Right atrium auricular region (tissue), 2 donors: ENCODE measurements at regions not wholly inside any gene's neighbourhood (a gene's known extent, or its start where the extent isn't known, plus 50 kb on each side); places are given as distances from the start of the nearest gene placed in this dataset.
"Not testable (repeated sequence)": the region's sequence is repeated elsewhere in the genome, so short reads cannot be mapped to it uniquely, and the experiment has no call there.

ENCODE experiments used
- DNase-seq: peaks from one replicate; pipeline ENCODE4 v3.0.0-alpha.2; 2019; ENCODE audit warnings: low spot score
- H3K27ac ChIP-seq, 2 donors: fragments of 200-600 bp; sonication (generic); 1 replicate in 1 of 2; 2 replicates in 1 of 2; pipeline ENCODE4 v1.5.1; 2016 to 2019
- H3K27me3 ChIP-seq, 2 donors: fragments of 200-600 bp; sonication (generic); one replicate each; pipeline versions ENCODE4 v1.5.1 to v1.6.0; 2017 to 2019
- H3K36me3 ChIP-seq: fragments of 200-600 bp; sonication (generic); one replicate; pipeline ENCODE4 v1.5.1; 2016
- H3K4me1 ChIP-seq, 2 donors: fragments of 200-600 bp; sonication (generic); one replicate each; pipeline versions ENCODE4 v1.5.1 to v1.6.0; 2017 to 2019
- H3K4me3 ChIP-seq, 2 donors: fragments of 200-600 bp; sonication (generic); 1 replicate in 1 of 2; 2 replicates in 1 of 2; pipeline ENCODE4 v1.5.1; 2017 to 2019; ENCODE audit warnings: mild to moderate bottlenecking in 1 of 2, moderate library complexity in 1 of 2
- H3K9me3 ChIP-seq, 2 donors: fragments of 200-600 bp; sonication (generic); one replicate each; pipeline ENCODE4 v1.5.1; 2019
- TF ChIP-seq, protein P1 (sequence below), 2 donors: fragments of 200-600 bp; sonication (generic); IDR thresholded peaks; one replicate each; pipeline ENCODE4 v1.5.1; 2019; ENCODE audit warnings: antibody characterized with exemption in 2 of 2

DNA sequence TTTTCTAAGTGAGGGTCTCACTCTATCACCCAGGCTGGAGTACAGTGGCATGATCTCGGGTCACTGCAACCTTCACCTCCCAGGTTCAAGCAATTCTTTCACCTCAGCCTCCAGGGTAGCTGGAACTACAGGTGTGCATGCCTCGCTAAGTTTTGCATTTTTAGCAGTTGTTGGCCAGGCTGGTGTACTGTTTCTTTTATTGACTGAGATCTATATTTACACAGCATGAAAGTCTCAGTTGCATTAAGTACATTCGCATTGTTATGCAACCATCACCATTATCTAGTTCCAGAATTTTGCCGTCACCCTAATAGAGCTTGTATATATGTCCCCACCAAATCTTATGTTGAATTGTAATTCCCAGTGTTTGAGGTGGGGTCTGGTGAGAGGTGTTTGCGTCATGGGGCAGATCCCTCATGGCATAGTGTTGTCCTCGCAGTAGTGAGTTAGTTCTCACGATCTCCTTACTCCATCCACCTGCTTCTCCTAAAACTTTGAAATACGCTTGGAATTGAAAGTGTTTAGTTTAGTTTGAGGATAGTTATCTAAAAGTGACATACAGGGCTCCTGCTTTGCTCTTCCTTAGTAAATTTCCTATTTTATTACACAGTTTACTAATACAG, 101.3 kb downstream of the SYT15B start:
- H3K4me3 ChIP-seq, H3K4me1 ChIP-seq, H3K27me3 ChIP-seq, H3K36me3 ChIP-seq, H3K27ac ChIP-seq, H3K9me3 ChIP-seq, DNase-seq: not testable (repeated sequence)

DNA sequence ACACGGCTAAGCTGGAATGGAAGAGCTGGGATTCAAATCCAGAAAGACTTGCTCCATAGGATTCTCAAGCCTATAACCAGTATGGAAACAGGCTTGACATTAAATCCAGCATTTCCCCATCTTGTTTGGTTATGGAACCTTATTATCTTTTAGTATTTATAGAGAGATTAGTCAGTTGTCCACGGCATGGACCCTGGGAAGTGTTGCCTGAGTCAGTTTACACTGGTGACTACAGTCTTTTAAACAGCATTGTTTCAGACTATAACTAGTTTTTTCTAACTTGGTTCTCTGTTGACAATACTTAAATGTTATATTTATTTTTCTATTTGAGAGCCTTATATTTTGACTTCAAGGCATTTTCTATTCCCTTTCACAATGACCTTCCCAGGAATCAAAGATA, 106.7 kb downstream of the SYT15B start:
- H3K36me3 ChIP-seq, H3K4me3 ChIP-seq, H3K27me3 ChIP-seq, H3K9me3 ChIP-seq, H3K27ac ChIP-seq, DNase-seq, H3K4me1 ChIP-seq: not testable (repeated sequence)

DNA sequence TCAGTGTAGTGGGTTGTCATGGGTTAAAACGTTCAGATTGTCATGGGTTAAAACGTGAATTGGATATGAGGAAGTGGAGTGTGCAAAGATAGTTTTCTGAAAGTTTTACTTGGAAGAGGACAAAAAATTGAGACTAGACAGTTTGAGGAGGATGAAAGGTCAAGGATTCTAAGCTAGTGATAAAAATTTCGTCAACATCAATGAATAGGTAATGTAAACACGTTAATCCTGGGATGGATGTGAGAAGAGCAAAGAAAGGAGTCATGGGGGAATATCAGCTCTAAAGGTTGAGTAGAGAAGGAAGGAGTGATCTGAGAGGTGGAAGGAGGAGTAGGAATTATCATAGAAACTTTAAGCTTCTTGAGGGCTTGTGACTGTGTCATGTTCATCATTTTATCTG, 109.2 kb downstream of the SYT15B start:
- H3K4me3 ChIP-seq, H3K27me3 ChIP-seq, H3K36me3 ChIP-seq, H3K27ac ChIP-seq, H3K4me1 ChIP-seq, DNase-seq, H3K9me3 ChIP-seq: not testable (repeated sequence)

DNA sequence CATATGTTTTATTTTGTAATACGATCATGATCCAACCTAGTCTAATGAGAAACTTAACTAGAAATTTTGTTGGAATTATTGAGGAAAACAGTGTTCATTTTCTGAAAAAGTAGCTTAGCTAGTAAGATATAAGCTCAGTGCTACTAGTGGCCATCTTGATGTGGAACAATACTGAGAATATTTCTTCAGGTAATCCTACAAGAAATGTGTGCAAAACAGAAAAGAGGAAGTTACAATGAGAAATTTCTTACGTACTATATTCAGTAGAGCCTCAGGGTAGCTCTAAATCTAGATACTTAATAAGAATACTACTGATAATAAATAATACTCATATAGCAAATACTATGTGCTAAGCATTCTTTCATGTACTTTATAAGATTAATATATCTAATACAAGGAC, 114.8 kb downstream of the SYT15B start:
- not testable (repeated sequence) for DNase-seq, H3K4me1 ChIP-seq, H3K36me3 ChIP-seq, H3K4me3 ChIP-seq, H3K9me3 ChIP-seq, H3K27me3 ChIP-seq, H3K27ac ChIP-seq

DNA sequence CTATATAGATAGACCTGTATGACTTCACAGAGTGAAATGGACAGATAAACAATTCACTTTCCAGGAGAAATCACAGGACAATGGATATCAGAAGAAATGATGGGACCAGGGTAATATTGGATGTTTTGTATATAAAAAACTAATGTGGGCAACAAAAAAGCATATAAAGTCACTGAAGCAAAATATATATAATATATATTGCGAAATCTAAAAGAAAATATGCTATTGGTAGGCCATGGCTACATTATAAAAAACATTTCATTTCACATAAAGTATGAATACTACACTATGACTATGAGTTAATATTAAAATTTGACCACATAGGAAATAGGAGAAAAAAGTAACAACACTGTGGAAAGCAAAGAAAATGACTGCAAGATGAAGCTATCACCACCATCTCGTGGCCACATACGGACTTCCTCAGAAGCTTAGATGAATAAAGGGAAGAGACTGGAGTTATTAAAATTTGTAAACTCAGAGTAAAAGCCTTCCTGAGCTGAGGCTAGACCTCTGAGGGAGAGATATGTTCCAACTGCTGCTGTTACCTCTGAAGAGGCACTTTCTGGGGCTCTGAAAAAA, 115.8 kb downstream of the SYT15B start:
- not testable (repeated sequence) for H3K27me3 ChIP-seq, DNase-seq, H3K4me1 ChIP-seq, H3K36me3 ChIP-seq, H3K9me3 ChIP-seq, H3K4me3 ChIP-seq, H3K27ac ChIP-seq

DNA sequence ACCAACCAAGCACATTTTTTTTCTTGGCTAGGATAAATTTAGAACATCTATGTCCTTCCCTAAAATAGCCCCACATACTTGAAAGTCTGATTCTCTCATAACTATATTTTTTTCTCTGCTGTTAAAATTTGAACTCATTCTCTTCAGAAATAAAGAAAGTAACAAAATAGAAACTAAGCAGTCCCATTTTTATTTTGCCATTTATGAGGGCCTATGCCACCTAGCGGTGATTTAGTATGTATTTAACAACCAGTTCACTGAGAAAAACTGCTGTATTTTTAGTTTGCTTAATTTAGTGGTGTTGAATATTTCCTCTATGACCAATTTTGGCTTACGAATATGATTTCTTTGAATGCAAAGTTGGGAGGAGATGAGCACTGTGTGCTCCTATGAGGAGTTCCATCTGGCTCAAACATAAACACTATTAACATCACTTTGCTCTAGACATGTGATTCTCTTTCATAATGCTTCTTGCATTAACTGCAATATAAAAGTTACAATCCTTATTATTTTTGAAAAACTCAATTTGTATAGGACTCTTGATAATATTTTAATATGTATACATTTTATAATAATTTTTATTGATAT, 116.6 kb downstream of the SYT15B start:
- H3K27me3 ChIP-seq, H3K4me1 ChIP-seq, H3K4me3 ChIP-seq, DNase-seq, H3K36me3 ChIP-seq, H3K9me3 ChIP-seq, H3K27ac ChIP-seq: not testable (repeated sequence)
- TF ChIP-seq, protein P1, sequence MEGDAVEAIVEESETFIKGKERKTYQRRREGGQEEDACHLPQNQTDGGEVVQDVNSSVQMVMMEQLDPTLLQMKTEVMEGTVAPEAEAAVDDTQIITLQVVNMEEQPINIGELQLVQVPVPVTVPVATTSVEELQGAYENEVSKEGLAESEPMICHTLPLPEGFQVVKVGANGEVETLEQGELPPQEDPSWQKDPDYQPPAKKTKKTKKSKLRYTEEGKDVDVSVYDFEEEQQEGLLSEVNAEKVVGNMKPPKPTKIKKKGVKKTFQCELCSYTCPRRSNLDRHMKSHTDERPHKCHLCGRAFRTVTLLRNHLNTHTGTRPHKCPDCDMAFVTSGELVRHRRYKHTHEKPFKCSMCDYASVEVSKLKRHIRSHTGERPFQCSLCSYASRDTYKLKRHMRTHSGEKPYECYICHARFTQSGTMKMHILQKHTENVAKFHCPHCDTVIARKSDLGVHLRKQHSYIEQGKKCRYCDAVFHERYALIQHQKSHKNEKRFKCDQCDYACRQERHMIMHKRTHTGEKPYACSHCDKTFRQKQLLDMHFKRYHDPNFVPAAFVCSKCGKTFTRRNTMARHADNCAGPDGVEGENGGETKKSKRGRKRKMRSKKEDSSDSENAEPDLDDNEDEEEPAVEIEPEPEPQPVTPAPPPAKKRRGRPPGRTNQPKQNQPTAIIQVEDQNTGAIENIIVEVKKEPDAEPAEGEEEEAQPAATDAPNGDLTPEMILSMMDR (IDR thresholded peaks at IDR 0.05), result peak; percentile 31 to 53

DNA sequence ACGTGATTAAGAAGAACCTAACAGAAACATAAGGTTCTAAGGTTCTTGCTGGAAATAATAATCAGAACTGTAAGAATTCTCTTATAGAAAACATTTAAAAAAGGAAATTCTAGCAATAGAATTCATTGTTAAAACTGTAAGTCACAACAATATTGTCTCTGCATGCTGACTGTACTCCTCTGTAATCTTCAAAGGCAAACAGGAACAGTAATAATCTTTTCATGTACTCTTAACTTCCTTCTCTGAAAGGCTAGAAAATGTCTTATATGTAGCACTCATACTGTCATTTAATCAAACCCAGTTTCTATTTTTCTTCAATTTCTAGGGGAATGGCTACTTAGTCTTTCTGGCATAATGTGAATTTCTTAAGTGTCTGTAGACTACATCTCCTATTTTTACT, 103.5 kb upstream of the AGAP9 start:
- not testable (repeated sequence) for H3K27me3 ChIP-seq, H3K36me3 ChIP-seq, H3K27ac ChIP-seq, H3K4me3 ChIP-seq, H3K4me1 ChIP-seq, DNase-seq, H3K9me3 ChIP-seq

DNA sequence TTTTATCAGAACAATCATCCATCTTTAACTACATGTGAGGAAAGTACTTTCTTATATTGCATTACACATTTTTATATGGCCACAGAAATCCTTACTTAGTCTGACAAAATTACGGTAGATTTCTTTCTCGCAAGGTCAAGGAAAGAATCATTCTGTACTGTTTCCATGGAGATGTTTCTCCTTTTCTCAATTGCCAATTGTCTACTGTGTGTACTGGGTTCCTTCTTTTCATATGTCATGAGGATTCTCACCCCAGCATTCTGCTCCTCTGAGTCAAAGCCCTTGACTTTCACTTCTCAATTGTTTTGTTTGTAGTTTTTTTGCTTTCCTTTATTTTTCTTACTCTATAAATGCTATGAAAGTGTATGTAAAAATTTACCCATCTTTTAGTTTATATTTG, 99.3 kb upstream of the AGAP9 start:
- not testable (repeated sequence) for DNase-seq, H3K27me3 ChIP-seq, H3K9me3 ChIP-seq, H3K27ac ChIP-seq, H3K4me1 ChIP-seq, H3K36me3 ChIP-seq, H3K4me3 ChIP-seq

DNA sequence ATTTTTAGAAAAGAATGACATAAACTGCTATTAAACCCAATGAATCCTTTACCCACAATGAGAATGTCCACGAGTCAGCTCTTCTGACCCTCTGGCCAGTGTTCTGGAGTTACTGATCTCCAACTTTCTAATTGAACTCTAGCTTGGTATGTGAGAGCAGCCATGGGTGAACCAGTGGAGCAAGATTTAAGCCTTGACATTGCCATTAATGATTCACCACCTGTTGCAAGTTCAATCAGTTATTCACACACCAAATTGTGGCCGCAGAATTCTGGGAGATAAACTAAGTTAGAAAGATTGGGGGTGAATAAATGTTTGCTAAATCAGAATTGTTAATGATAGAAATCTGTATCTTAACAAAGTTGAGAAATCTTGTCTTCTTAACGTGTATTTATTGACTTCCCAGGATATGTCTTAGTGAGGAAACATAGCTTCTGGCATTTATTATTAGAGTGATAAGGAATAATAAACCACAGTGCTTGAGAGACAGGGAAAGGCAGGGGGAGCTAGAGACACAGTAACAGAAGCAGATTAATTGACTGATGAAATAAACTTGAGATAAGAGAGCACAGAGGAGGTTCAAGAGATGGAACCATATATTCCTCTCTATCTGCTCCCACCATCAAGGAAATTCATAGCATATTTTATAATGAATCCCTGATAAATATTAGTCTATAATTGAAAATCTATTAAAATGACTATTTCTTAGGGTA, 96.0 kb upstream of the AGAP9 start:
- H3K4me3 ChIP-seq, H3K27me3 ChIP-seq, H3K27ac ChIP-seq, DNase-seq, H3K36me3 ChIP-seq, H3K4me1 ChIP-seq, H3K9me3 ChIP-seq: not testable (repeated sequence)

DNA sequence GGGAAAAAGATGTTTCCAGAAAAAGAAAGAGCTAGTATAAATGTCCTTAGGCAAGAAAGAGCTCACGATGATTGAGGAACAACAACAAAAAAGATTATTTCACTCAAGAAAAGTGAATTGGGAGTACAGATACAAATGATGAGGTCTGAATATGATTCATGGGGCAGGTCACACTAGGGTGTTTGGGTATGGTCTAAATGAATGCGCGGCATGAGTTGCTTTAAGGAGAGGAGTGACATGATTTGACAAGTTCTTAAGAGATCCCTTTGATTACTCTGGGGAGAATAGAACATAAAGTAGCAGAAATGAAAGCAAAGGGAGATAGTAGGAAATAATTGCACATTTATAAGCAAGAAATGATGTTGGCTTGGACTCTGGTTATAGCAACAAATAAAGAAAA, 85.9 kb upstream of the AGAP9 start:
- not testable (repeated sequence) for H3K27me3 ChIP-seq, H3K27ac ChIP-seq, H3K9me3 ChIP-seq, DNase-seq, H3K4me1 ChIP-seq, H3K4me3 ChIP-seq, H3K36me3 ChIP-seq

DNA sequence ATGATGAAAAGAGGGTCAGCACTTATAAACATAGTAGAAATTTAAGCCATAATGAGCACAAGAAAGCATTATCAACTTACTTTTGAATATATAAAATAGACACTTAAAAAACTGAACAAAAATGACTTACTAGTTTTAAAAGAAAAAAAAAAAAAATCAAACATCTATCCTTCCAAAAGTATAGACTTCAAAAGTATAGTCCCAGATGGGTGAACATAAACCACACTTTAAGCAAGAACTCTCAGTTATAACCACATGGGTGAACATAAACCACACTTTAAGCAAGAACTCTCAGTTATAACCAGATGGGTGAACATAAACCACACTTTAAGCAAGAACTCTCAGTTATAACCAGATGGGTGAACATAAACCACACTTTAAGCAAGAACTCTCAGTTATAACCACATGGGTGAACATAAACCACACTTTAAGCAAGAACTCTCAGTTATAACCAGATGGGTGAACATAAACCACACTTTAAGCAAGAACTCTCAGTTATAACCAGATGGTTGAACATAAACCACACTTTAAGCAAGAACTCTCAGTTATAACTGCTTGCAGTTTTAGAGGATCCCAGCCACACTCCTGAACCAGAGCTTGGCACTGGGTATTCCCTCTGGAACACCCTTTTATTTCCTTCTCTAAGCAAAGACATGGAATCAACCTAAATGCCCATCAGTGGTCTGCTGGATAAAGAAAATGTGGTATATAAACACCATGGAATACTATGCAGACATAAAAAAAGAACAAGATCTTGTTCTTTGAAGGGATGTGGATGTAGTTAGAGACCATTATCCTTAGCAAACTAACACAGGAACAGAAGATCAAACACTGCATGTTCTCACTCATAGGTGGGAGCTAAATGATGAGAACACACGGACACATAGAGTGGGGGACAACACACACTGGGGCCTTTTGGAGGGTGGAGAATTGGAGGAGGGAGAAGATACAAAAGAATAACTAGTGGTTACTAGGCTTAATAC, 82.6 kb upstream of the AGAP9 start:
- not testable (repeated sequence) for H3K36me3 ChIP-seq, H3K9me3 ChIP-seq, H3K4me1 ChIP-seq, H3K27ac ChIP-seq, H3K4me3 ChIP-seq, H3K27me3 ChIP-seq, DNase-seq

DNA sequence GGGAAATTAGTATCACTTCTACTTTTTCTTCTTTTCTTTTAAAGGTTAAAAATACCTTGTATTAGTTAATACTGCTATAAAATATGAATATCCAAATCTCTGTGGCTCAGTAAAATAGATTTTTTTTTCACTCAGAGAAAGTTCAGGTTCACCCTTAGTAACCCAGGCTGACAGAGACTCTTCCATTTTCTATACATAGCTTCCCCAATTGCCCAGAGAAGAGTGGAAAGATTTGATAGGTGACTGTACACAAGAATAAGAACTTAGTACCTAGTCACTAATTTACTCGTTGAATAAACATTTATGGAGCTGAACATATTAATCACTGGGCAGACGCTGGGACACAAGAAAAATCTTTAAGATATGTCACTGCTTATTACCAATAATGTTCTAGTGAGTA, 77.2 kb upstream of the AGAP9 start:
- H3K4me3 ChIP-seq, H3K4me1 ChIP-seq, H3K9me3 ChIP-seq, H3K36me3 ChIP-seq, H3K27ac ChIP-seq, DNase-seq, H3K27me3 ChIP-seq: not testable (repeated sequence)

DNA sequence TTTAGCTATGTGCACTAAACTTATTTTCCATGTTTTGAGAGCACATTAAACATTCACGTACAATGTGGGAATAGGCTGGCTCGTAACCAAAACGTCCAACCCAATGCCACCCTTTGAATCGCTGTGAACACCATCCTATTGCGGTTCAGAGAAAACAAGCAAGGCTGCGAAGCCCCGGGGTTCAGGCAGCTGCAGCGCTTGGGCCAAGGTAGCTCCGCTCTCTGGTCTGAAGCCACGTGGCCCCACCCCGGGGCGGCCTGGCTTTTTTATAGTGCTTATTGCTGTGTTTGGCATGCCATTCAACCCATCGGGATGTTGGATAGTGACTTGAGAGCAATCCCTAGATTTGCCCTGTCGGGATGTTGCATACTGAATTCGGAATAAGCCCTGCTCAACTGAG, 76.7 kb upstream of the AGAP9 start:
- not testable (repeated sequence) for H3K36me3 ChIP-seq, DNase-seq, H3K27ac ChIP-seq, H3K9me3 ChIP-seq, H3K4me1 ChIP-seq, H3K27me3 ChIP-seq, H3K4me3 ChIP-seq
